GM23338 (cell line): ENCODE measurements at regions not wholly inside any gene's neighbourhood (a gene's known extent, or its start where the extent isn't known, plus 50 kb on each side); places are given as distances from the start of the nearest gene placed in this dataset.
"Not testable (repeated sequence)": the region's sequence is repeated elsewhere in the genome, so short reads cannot be mapped to it uniquely, and the experiment has no call there.

Experiments
- ATAC-seq: fragments of 200-7000 bp; cut with Tn5 transposase; 3 replicates; pipeline ENCODE4 v1.9.1; 2020
- DNase-seq: peaks from one replicate; pipeline ENCODE4 v3.0.0-alpha.2; 2015; ENCODE audit warnings: low spot score
- H2AFZ ChIP-seq: fragments of 200-600 bp; sonication (generic); 2 replicates; pipeline ENCODE4 v1.8.0; 2016; ENCODE audit warnings: antibody characterized with exemption, mild to moderate bottlenecking, moderate library complexity
- H3F3A ChIP-seq: fragments of 200-600 bp; sonication (generic); replicated peaks from 2 replicates; pipeline ENCODE4 v1.8.0; 2017; ENCODE audit warnings: antibody characterized with exemption, mixed run types, low read depth
- H3K27ac ChIP-seq: fragments of 200-600 bp; sonication (generic); 2 replicates; pipeline ENCODE4 v1.6.1; 2016; ENCODE audit warnings: low read depth
- H3K27me3 ChIP-seq: fragments of 200-600 bp; sonication (generic); 2 replicates; pipeline ENCODE4 v1.8.0; 2016; ENCODE audit warnings: mild to moderate bottlenecking, mixed run types, moderate library complexity; ENCODE audit not compliant: insufficient read depth
- H3K36me3 ChIP-seq: fragments of 200-600 bp; sonication (generic); 2 replicates; pipeline ENCODE4 v1.8.0; 2016; ENCODE audit warnings: mild to moderate bottlenecking; ENCODE audit not compliant: insufficient read depth
- H3K4me1 ChIP-seq: fragments of 200-600 bp; sonication (generic); 2 replicates; pipeline ENCODE4 v1.8.0; 2016; ENCODE audit warnings: mild to moderate bottlenecking, moderate library complexity; ENCODE audit not compliant: insufficient read depth
- H3K4me2 ChIP-seq: fragments of 200-600 bp; sonication (generic); 2 replicates; pipeline ENCODE4 v1.7.1; 2017; ENCODE audit warnings: mixed run types
- H3K4me3 ChIP-seq: fragments of 200-600 bp; sonication (generic); 2 replicates; pipeline ENCODE4 v1.6.1; 2016; ENCODE audit warnings: mixed run types
- H3K79me2 ChIP-seq: fragments of 200-600 bp; sonication (generic); replicated peaks from 2 replicates; pipeline ENCODE4 v1.8.0; 2017; ENCODE audit warnings: mild to moderate bottlenecking; ENCODE audit not compliant: insufficient read depth
- H3K9me2 ChIP-seq: fragments of 200-600 bp; sonication (generic); 2 replicates; pipeline ENCODE4 v1.8.0; 2017; ENCODE audit not compliant: insufficient read depth
- H4K20me1 ChIP-seq: fragments of 200-600 bp; sonication (generic); replicated peaks from 2 replicates; pipeline ENCODE4 v1.8.0; 2017; ENCODE audit warnings: mild to moderate bottlenecking; ENCODE audit not compliant: insufficient read depth
- H3K27ac Mint-ChIP-seq: 2 replicates; pipeline ENCODE4 v1.8.0; 2020; ENCODE audit warnings: inconsistent platforms, mild to moderate bottlenecking, moderate library complexity, mixed read lengths
- H3K27me3 Mint-ChIP-seq: 3 replicates; pipeline ENCODE4 v1.8.0; 2022; ENCODE audit warnings: low read depth, mild to moderate bottlenecking, moderate library complexity, mixed read lengths, inconsistent platforms; ENCODE audit not compliant: insufficient read depth, poor library complexity
- H3K36me3 Mint-ChIP-seq: 3 replicates; pipeline ENCODE4 v1.8.0; 2021; ENCODE audit warnings: low read depth, mild to moderate bottlenecking, inconsistent platforms, moderate library complexity, mixed read lengths
- H3K4me1 Mint-ChIP-seq: 3 replicates; pipeline ENCODE4 v1.8.0; 2020; ENCODE audit warnings: mild to moderate bottlenecking, inconsistent platforms, mixed read lengths
- H3K4me3 Mint-ChIP-seq: 3 replicates; pipeline ENCODE4 v1.8.0; 2021; ENCODE audit warnings: moderate library complexity, mild to moderate bottlenecking, inconsistent platforms, mixed read lengths
- H3K9me3 Mint-ChIP-seq: 3 replicates; pipeline ENCODE4 v1.8.0; 2020; ENCODE audit warnings: moderate library complexity, mild to moderate bottlenecking, inconsistent platforms, mixed read lengths
- CREB1 ChIP-seq: fragments of 250-450 bp; sonication (Bioruptor Pico); IDR thresholded peaks from 2 replicates; pipeline ENCODE4 v1.5.0; 2020; ENCODE audit warnings: low read depth, mild to moderate bottlenecking, moderate library complexity
- EZH2 ChIP-seq: fragments of 200-600 bp; sonication (generic); IDR thresholded peaks from one replicate; pipeline ENCODE4 v1.8.0; 2017; ENCODE audit warnings: antibody characterized with exemption, mild to moderate bottlenecking, low read depth; ENCODE audit not compliant: unreplicated experiment
- EZH2phosphoT487 ChIP-seq: fragments of 200-600 bp; sonication (generic); IDR thresholded peaks from one replicate; pipeline ENCODE4 v1.8.1; 2018; ENCODE audit warnings: antibody characterized with exemption; ENCODE audit not compliant: unreplicated experiment
- JUNB ChIP-seq: IDR thresholded peaks from one replicate; pipeline ENCODE4 v1.6.1; 2016; ENCODE audit warnings: antibody characterized with exemption; ENCODE audit not compliant: unreplicated experiment
- NANOG ChIP-seq: IDR thresholded peaks from 2 replicates; pipeline ENCODE4 v1.6.1; 2016; ENCODE audit warnings: antibody characterized with exemption, borderline replicate concordance
- REST ChIP-seq: IDR thresholded peaks from one replicate; pipeline ENCODE4 v1.6.1; 2018; ENCODE audit warnings: antibody characterized with exemption; ENCODE audit not compliant: unreplicated experiment
- STAT1 ChIP-seq: IDR thresholded peaks from one replicate; pipeline ENCODE4 v1.6.1; 2016; ENCODE audit warnings: antibody characterized with exemption; ENCODE audit not compliant: unreplicated experiment
- ZNF331 ChIP-seq: fragments of 250-450 bp; sonication (Bioruptor Pico); IDR thresholded peaks from 2 replicates; pipeline ENCODE4 v1.5.0; 2020; ENCODE audit warnings: low read depth, mild to moderate bottlenecking, moderate library complexity
- TF ChIP-seq, protein P1 (sequence below): IDR thresholded peaks from 2 replicates; pipeline ENCODE4 v1.6.1; 2016; ENCODE audit warnings: antibody characterized with exemption

DNA sequence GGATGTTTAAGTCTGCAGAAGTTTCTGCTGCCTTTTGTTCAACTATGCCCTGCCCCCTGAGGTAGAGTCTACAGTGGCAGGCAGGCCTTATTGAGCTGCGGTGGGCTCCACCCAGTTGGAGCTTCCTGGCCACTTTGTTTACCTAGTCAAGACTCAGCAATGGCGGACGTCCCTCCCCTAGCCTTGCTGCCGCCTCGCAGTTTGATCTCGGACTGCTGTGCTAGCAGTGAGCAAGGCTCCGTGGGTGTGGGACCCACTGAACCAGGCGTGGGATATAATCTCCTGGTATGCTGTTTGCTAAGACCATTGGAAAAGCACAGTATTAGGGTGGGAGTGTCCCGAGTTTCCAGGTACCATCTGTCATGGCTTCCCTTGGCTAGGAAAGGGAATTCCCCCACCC is 79.4 kb upstream of the RPS6KA6 start:
- H3K36me3 Mint-ChIP-seq, H3K27ac ChIP-seq, ATAC-seq, H3K4me3 ChIP-seq, H3K9me3 Mint-ChIP-seq, H3K4me1 Mint-ChIP-seq, H3K27me3 Mint-ChIP-seq, H3K4me3 Mint-ChIP-seq, H3K79me2 ChIP-seq, H3F3A ChIP-seq, H3K9me2 ChIP-seq, H3K4me1 ChIP-seq, H3K27me3 ChIP-seq, H4K20me1 ChIP-seq, H3K27ac Mint-ChIP-seq, H3K4me2 ChIP-seq, H3K36me3 ChIP-seq, H2AFZ ChIP-seq, DNase-seq: not testable (repeated sequence)

GRCh38 chrX:84259868-84260267 is 71.9 kb upstream of the RPS6KA6 start:
- Histone ChIP-seq H3F3A (no peaks in the 10 kb centered on the region), H3K27ac (no peak overlapping the region), H3K9me2 (no peaks in the 10 kb centered on the region), H3K79me2 (no peaks in the 10 kb centered on the region), H4K20me1 (no peaks in the 10 kb centered on the region), H3K4me1 (no peaks in the 10 kb centered on the region; the same call in 1 of the 2 replicates), H3K36me3 (no peaks in the 10 kb centered on the region), H3K4me3 (no peak overlapping the region), H2AFZ (no peak overlapping the region), H3K4me2 (no peak overlapping the region), H3K27me3 (no peaks in the 10 kb centered on the region)
- Mint-ChIP-seq H3K9me3 (no peaks in the 10 kb centered on the region), H3K36me3 (no peaks in the 10 kb centered on the region), H3K27ac (no peak overlapping the region), H3K4me1 (peaks cover 9% of the 10 kb centered on the region; the same call in 2 of the 3 replicates), H3K27me3 (no peaks in the 10 kb centered on the region), H3K4me3 (no peak overlapping the region)
- no peak for DNase-seq
- TF ChIP-seq ZNF331 (CRISPR knock-in tag), result no peak
- TF ChIP-seq REST, result no peak
- no peak for TF ChIP-seq STAT1
- no peak for TF ChIP-seq JUNB
- ATAC-seq, result no peak

- Mint-ChIP-seq H3K27ac (no peak overlapping the region), H3K4me1 (peaks cover 12% of the 10 kb centered on the region; the same call in 2 of the 3 replicates), H3K36me3 (no peaks in the 10 kb centered on the region)
- TF ChIP-seq, protein P1, sequence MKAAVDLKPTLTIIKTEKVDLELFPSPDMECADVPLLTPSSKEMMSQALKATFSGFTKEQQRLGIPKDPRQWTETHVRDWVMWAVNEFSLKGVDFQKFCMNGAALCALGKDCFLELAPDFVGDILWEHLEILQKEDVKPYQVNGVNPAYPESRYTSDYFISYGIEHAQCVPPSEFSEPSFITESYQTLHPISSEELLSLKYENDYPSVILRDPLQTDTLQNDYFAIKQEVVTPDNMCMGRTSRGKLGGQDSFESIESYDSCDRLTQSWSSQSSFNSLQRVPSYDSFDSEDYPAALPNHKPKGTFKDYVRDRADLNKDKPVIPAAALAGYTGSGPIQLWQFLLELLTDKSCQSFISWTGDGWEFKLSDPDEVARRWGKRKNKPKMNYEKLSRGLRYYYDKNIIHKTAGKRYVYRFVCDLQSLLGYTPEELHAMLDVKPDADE, result no peak
- TF ChIP-seq EZH2 (no peak), CREB1 (CRISPR knock-in tag) (no peak), EZH2phosphoT487 (no peak), NANOG (no peak)
Measured at GRCh38 chrX:84258708-84259107, 70.7 kb upstream of the RPS6KA6 start.

More at GRCh38 chrX:84258708-84259107, 70.7 kb upstream of the RPS6KA6 start:
- Histone ChIP-seq H3K4me1 (no peaks in the 10 kb centered on the region; the same call in 1 of the 2 replicates), H3K4me2 (no peak overlapping the region), H3K27me3 (no peaks in the 10 kb centered on the region), H3K27ac (no peak overlapping the region), H2AFZ (peak overlapping the region; percentile 25; the same call in 1 of the 2 replicates), H3K4me3 (no peak overlapping the region), H3K9me2 (no peaks in the 10 kb centered on the region), H3K36me3 (no peaks in the 10 kb centered on the region), H3F3A (no peaks in the 10 kb centered on the region), H3K79me2 (no peaks in the 10 kb centered on the region), H4K20me1 (no peaks in the 10 kb centered on the region)
- Mint-ChIP-seq H3K9me3 (no peaks in the 10 kb centered on the region), H3K27me3 (no peaks in the 10 kb centered on the region), H3K4me3 (no peak overlapping the region)
- ATAC-seq, result no peak
- DNase-seq, result no peak
